ENCODE measurements at regions not wholly inside any gene's neighbourhood (a gene's known extent, or its start where the extent isn't known, plus 50 kb on each side); places are given as distances from the start of the nearest gene placed in this dataset.
"Not testable (repeated sequence)": the region's sequence is repeated elsewhere in the genome, so short reads cannot be mapped to it uniquely, and the experiment has no call there.

DNA sequence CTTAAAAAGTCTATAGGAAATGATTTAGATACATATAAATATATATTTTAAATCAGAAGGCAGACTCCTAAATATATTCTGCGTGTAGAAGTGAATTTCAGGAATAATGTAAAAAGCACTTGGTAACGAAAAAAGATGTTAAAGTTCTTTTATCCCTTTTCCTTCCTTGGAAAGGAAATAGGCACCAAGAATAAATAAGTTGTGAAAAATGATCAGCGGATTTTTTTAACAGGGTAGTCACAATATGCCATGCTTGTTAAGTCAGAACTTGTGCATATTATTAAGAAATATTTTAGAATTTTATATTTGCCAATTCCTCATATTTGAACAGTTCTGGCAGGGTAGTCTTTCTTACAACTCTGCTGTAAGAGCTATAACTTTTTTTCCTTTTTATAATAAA lies 173.8 kb downstream of the CD83 start:
- no peak overlapping the region for H3K4me3 ChIP-seq
- H3K4me1 ChIP-seq, result no peaks in the 10 kb centered on the region
- intact Hi-C loops (cut with micrococcal nuclease), result no loop called here
- H3K27ac ChIP-seq (replicated peaks), result no peak overlapping the region
- H3K9me3 ChIP-seq (replicated peaks), result no peaks in the 10 kb centered on the region
- TF ChIP-seq, protein P1, sequence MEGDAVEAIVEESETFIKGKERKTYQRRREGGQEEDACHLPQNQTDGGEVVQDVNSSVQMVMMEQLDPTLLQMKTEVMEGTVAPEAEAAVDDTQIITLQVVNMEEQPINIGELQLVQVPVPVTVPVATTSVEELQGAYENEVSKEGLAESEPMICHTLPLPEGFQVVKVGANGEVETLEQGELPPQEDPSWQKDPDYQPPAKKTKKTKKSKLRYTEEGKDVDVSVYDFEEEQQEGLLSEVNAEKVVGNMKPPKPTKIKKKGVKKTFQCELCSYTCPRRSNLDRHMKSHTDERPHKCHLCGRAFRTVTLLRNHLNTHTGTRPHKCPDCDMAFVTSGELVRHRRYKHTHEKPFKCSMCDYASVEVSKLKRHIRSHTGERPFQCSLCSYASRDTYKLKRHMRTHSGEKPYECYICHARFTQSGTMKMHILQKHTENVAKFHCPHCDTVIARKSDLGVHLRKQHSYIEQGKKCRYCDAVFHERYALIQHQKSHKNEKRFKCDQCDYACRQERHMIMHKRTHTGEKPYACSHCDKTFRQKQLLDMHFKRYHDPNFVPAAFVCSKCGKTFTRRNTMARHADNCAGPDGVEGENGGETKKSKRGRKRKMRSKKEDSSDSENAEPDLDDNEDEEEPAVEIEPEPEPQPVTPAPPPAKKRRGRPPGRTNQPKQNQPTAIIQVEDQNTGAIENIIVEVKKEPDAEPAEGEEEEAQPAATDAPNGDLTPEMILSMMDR (IDR thresholded peaks at IDR 0.05; ENCODE audit: borderline replicate concordance), result no peak
- H3K36me3 ChIP-seq, result no peaks in the 10 kb centered on the region
- no peaks in the 10 kb centered on the region for H3K27me3 ChIP-seq (ENCODE audit: low read depth)
- no peak for DNase-seq

DNA sequence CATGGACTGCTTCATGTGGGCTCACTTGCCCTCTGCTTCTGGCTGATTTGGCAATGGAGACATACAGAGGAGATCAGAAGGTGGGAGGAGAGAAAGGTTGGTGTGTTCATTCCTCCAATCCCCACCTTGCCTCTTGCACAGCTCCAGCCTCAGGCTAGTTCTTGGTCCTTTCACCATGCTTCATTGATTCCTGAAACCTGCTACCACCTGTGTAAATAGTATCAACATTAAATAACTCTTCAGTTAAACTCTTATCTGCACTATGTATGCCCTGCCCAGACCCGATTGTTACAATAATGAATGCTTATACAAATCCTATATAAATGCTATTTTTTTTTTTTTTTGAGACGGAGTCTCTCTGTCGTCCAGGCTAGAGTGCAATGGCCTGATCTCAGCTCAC lies 174.5 kb downstream of the CD83 start:
- TF ChIP-seq, protein P1 (IDR thresholded peaks at IDR 0.05; ENCODE audit: borderline replicate concordance), result no peak
- intact Hi-C loops (cut with micrococcal nuclease), result no loop called here
- Histone ChIP-seq H3K27ac (replicated peaks) (no peak overlapping the region), H3K27me3 (ENCODE audit: low read depth) (no peaks in the 10 kb centered on the region), H3K4me1 (no peaks in the 10 kb centered on the region), H3K36me3 (no peaks in the 10 kb centered on the region), H3K9me3 (replicated peaks) (no peaks in the 10 kb centered on the region), H3K4me3 (no peak overlapping the region)
- DNase-seq, result no peak

DNA sequence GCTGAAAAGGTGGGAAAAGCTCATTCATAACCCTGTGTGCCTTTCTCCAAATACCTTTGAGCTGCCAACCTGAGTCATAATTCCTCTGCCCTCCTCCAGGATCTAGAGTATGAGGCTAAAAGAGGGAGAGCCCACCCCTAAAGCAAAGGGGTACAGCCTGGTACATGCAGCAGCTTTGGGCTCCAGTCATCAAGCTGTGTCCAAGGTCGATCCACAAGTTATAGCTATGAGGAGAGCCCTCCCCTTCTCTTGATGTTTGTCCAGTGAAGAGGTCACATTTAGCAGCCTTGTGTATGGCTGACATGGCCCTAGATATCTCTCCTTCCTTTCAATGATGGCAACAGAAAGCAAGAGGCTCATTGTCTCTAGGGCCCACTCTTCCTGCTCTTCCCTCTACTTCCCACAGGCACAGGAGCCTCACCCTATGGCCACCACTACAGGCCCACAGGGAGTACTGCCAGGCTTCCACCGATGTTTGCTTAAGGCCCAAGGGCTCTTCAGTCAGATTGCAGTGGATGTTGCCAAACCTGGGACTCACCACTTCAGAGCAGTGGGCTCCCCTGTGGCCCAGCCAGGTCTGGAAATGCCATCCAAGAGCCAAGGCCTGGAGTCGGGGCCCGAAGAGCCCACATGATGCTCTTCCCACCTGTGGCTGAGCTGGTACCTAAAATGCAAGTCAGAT lies 176.8 kb downstream of the CD83 start:
- TF ChIP-seq, protein P1 (IDR thresholded peaks at IDR 0.05; ENCODE audit: borderline replicate concordance), result no peak
- Histone ChIP-seq H3K27ac (replicated peaks) (no peak overlapping the region), H3K36me3 (no peaks in the 10 kb centered on the region), H3K4me1 (no peaks in the 10 kb centered on the region), H3K9me3 (replicated peaks) (no peaks in the 10 kb centered on the region), H3K4me3 (no peak overlapping the region), H3K27me3 (ENCODE audit: low read depth) (no peaks in the 10 kb centered on the region)
- intact Hi-C loops (cut with micrococcal nuclease), result no loop called here
- DNase-seq, result no peak

DNA sequence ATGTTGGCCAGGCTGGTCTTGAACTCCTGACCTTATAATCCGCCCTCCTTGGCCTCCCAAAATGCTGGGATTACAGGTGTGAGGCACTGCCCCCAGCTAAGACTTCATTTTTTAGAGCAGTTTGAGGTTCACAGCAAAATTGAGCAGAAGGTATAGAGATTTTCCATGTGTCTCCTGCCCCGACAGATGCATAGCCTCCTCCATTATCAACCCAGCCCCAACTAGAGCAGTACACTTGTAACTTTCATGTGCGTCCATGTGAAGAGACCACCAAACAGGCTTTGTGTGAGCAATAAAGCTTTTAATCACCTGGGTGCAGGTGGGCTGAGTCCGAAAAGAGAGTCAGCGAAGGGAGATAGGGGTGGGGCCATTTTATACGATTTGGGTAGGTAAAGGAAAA lies 179.1 kb downstream of the CD83 start:
- H3K4me1 ChIP-seq; H3K4me3 ChIP-seq; H3K36me3 ChIP-seq; DNase-seq; H3K27me3 ChIP-seq (ENCODE audit: low read depth); intact Hi-C loops (cut with micrococcal nuclease); H3K27ac ChIP-seq (replicated peaks); H3K9me3 ChIP-seq (replicated peaks): not testable (repeated sequence)

DNA sequence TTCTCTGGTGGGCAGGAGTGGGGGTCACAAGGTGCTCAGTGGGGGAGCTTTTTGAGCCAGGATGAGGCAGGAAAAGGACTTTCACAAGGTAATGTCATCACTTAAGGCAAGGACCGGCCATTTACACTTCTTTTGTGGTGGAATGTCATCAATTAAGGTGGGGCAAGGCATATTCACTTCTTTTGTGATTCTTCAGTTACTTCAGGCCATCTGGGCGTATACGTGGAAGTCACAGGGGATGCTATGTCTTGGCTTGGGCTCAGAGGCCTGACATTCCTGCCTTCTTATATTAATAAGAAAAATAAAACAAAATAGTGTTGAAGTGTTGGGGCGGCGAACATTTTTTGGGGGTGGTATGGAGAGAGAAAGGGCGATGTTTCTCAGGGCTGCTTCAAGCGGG lies 179.5 kb downstream of the CD83 start:
- DNase-seq; H3K36me3 ChIP-seq; H3K4me1 ChIP-seq; H3K27ac ChIP-seq (replicated peaks); intact Hi-C loops (cut with micrococcal nuclease); H3K27me3 ChIP-seq (ENCODE audit: low read depth); H3K4me3 ChIP-seq; H3K9me3 ChIP-seq (replicated peaks): not testable (repeated sequence)

DNA sequence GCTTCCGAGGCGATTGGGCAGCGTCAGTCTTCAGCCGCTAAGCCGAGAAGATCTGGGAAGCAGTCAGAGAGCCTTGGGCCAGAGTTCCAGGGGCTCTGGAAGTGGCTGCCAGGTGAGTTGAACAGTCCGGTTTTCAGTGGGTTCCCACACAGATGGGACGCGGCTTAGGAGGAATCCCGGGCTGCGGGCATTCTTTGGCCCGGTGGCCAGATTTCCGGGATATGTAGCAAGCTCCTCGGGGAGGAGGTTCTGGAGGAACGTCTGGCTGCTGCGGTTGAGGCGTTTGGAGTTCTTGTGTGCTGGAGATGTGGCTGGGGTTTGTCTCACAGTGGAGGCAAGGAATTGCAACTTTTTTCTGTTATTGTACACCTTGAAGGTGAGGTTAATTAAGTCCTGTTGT lies 182.6 kb downstream of the CD83 start:
- H3K4me3 ChIP-seq; DNase-seq; intact Hi-C loops (cut with micrococcal nuclease); H3K9me3 ChIP-seq (replicated peaks); H3K4me1 ChIP-seq; H3K27ac ChIP-seq (replicated peaks); H3K36me3 ChIP-seq; H3K27me3 ChIP-seq (ENCODE audit: low read depth): not testable (repeated sequence)

DNA sequence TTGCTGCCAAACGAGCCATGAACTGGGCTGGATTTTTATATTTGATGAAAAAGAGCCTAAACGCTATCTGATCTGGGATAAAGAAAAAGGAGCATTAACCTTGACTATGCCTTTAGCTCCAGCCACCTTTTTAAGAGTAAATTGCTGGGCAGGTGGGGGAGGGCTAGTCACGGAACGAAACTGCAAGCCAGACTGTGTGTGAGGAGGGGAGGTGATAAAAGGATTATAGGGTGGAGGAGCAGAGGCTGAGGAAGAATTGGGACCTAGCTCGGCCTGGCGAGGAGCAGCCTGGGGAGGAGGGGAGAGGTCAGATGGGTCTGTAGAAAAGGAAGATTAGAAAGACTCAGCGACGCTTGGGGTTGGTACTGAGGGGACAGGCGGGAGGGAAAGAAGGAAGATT lies 183.1 kb downstream of the CD83 start:
- DNase-seq; H3K27me3 ChIP-seq (ENCODE audit: low read depth); H3K9me3 ChIP-seq (replicated peaks); H3K4me3 ChIP-seq; H3K36me3 ChIP-seq; intact Hi-C loops (cut with micrococcal nuclease); H3K27ac ChIP-seq (replicated peaks); H3K4me1 ChIP-seq: not testable (repeated sequence)

DNA sequence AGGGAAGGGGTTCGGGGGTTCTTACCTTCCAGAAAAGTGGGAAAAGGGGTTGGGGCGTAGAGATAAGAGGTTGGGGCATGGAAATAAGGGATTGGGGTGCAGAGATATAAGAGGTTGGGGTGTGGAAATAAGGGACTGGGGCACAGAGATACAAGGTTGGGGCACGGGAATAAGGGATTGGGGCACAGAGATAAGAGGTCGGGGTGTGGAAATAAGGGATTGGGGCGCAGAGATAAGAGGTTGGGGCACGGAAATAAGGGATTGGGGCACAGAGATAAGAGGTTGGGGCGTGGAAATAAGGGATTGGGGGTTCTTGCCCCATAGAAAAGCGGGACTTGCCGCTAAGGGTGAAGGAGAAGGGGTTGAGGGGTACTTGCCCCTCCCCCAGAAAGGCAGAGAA lies 183.9 kb downstream of the CD83 start:
- H3K4me3 ChIP-seq; H3K27me3 ChIP-seq (ENCODE audit: low read depth); H3K27ac ChIP-seq (replicated peaks); DNase-seq; H3K9me3 ChIP-seq (replicated peaks); intact Hi-C loops (cut with micrococcal nuclease); H3K4me1 ChIP-seq; H3K36me3 ChIP-seq: not testable (repeated sequence)
